GM12873 (cell line): ENCODE measurements at regions not wholly inside any gene's neighbourhood (a gene's known extent, or its start where the extent isn't known, plus 50 kb on each side); places are given as distances from the start of the nearest gene placed in this dataset.

ENCODE experiments used
- CTCF ChIP-seq: IDR thresholded peaks from 2 replicates; pipeline ENCODE4 v1.5.1; 2012; ENCODE audit warnings: low read depth, mild to moderate bottlenecking, moderate library complexity, low read length, control low read depth; ENCODE audit not compliant: insufficient read depth; ENCODE audit errors: missing control alignments

GRCh38 chr4:26261405-26261804, 59.4 kb upstream of the RBPJ start:
- no peak for TF ChIP-seq CTCF

GRCh38 chr4:26263165-26263564, 57.6 kb upstream of the RBPJ start:
- TF ChIP-seq CTCF: no peak

GRCh38 chr4:26264109-26264508, 56.7 kb upstream of the RBPJ start:
- no peak for TF ChIP-seq CTCF

- no peak for TF ChIP-seq CTCF
Observed at GRCh38 chr4:26267087-26267486, 53.7 kb upstream of the RBPJ start.

- no peak for TF ChIP-seq CTCF
Observed at GRCh38 chr4:26268246-26268645, 52.6 kb upstream of the RBPJ start.

- no peak for TF ChIP-seq CTCF
Observed at GRCh38 chr4:26269038-26269437, 51.8 kb upstream of the RBPJ start.
